DOHH2 (cell line): ENCODE measurements at regions not wholly inside any gene's neighbourhood (a gene's known extent, or its start where the extent isn't known, plus 50 kb on each side); places are given as distances from the start of the nearest gene placed in this dataset.

ENCODE experiments used
- CTCF ChIP-seq: fragments of 200-600 bp; sonication (generic); IDR thresholded peaks from one replicate; pipeline ENCODE4 v1.5.1; 2014; ENCODE audit warnings: antibody characterized with exemption, mild to moderate bottlenecking, low read depth, low read length; ENCODE audit not compliant: poor library complexity, severe bottlenecking
- EZH2phosphoT487 ChIP-seq: fragments of 200-600 bp; sonication (generic); IDR thresholded peaks from 2 replicates; pipeline ENCODE4 v1.6.1; 2017; ENCODE audit warnings: borderline replicate concordance, mild to moderate bottlenecking, antibody characterized with exemption, low read length, moderate library complexity, mixed read lengths

DNA sequence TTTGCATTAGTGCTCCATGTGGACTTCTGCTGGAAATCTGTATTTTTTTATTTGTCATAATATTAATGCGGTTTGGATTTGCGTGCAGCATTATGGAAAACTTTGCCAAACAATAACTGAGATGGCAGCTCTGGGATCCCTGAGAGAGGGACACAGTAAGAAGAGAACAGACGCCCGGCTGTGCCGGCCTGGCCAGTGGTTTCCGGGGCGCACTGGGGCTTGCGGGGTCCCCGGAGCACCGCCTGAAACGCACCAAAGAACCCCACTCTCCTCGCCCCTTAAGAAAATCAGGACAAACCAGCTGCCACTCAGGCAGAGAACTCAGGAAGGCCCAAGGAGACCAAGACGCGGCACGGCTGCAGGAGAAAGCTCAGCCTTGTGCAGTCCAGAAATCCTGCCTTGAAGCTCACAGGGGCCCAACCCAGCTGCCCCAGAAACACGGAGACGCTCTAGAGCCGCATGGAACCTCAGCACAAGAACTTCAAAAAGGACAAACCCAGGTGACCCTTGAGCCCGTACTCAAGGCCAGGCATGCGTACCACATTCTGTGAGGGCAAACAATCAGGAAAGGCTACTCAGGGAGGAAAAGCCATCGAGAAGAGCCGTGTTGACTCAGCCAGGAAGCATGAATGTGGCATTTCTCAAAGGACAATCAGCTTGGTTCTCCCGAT is 226.5 kb upstream of the CDYL start:
- TF ChIP-seq CTCF (no peak), EZH2phosphoT487 (no peak)
